Liver (tissue), 3 donors: ENCODE measurements at regions not wholly inside any gene's neighbourhood (a gene's known extent, or its start where the extent isn't known, plus 50 kb on each side); places are given as distances from the start of the nearest gene placed in this dataset.

ENCODE experiments used
- JUND ChIP-seq, 2 donors: IDR thresholded peaks; 2 replicates each; pipeline ENCODE4 v1.6.1; 2016; ENCODE audit warnings: antibody characterized with exemption in 2 of 2
- TF ChIP-seq, protein P1 (sequence below): fragments of 150-350 bp; IDR thresholded peaks from 2 replicates; pipeline ENCODE4 v1.5.1; 2017; ENCODE audit warnings: improper control_type of control experiment, low read depth, low read length; ENCODE audit not compliant: missing input control
- donor health status: healthy.
- donor health status: healthy.

DNA sequence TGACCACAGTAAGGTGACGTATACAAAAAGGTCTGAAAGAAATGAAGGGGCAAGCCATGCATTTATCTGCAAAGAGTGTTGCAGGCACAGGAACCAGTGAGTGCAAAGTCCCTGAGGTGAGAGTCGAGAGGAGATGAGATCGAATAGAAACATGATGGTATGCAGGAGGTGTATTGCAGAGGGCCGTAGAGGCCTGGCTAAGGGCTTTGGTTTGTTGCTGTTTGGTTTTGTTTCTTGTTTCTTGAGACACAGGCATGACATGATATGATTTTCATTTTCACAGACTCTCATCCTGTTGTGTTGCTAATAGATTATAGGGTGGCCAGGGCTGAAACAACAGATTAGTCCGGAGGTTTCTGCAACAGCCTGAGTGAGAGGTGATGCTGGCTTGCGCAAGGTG is 80.4 kb downstream of the HSPH1 start:
- TF ChIP-seq, protein P1, sequence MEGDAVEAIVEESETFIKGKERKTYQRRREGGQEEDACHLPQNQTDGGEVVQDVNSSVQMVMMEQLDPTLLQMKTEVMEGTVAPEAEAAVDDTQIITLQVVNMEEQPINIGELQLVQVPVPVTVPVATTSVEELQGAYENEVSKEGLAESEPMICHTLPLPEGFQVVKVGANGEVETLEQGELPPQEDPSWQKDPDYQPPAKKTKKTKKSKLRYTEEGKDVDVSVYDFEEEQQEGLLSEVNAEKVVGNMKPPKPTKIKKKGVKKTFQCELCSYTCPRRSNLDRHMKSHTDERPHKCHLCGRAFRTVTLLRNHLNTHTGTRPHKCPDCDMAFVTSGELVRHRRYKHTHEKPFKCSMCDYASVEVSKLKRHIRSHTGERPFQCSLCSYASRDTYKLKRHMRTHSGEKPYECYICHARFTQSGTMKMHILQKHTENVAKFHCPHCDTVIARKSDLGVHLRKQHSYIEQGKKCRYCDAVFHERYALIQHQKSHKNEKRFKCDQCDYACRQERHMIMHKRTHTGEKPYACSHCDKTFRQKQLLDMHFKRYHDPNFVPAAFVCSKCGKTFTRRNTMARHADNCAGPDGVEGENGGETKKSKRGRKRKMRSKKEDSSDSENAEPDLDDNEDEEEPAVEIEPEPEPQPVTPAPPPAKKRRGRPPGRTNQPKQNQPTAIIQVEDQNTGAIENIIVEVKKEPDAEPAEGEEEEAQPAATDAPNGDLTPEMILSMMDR, result no peak
- TF ChIP-seq JUND (IDR thresholded peaks at IDR 0.05), result no peak
